Non-pigmented ciliary epithelial cell (primary cell): ENCODE measurements at regions not wholly inside any gene's neighbourhood (a gene's known extent, or its start where the extent isn't known, plus 50 kb on each side); places are given as distances from the start of the nearest gene placed in this dataset.
A peak's percentile ranks its signal among the peaks of the same experiment; 100 is the strongest.
"Not testable (repeated sequence)": the region's sequence is repeated elsewhere in the genome, so short reads cannot be mapped to it uniquely, and the experiment has no call there.

Experiments
- DNase-seq: peaks from one replicate; pipeline ENCODE4 v3.0.0-alpha.2; 2010; ENCODE audit warnings: low read depth

DNA sequence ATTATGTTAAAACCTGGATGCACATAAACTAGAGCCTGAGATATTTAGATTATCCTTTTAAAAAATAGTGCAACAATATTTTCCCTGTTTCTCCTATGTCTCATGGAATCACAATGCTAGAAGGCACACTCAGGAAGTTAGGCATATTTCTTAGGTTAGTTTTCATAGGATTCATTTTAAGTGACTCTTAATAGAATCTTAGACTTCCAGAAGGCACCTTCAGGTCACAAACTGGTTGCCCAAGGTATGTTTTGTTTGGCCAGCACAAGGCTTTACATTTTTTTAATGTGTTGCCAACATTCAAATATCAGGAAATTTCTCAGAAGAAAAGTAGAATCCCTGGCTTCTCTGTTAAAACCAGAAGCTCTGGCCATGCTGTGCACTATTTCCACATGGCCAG is 129.3 kb downstream of the LNPK start:
- no peak for DNase-seq

GRCh38 chr2:175872005-175872348 is 130.1 kb downstream of the LNPK start:
- no peak for DNase-seq

- DNase-seq = no peak
These were observed 130.6 kb downstream of the LNPK start for GRCh38 chr2:175871331-175872004.

GRCh38 chr2:175865716-175866115 is 136.4 kb downstream of the LNPK start:
- DNase-seq = no peak

DNA sequence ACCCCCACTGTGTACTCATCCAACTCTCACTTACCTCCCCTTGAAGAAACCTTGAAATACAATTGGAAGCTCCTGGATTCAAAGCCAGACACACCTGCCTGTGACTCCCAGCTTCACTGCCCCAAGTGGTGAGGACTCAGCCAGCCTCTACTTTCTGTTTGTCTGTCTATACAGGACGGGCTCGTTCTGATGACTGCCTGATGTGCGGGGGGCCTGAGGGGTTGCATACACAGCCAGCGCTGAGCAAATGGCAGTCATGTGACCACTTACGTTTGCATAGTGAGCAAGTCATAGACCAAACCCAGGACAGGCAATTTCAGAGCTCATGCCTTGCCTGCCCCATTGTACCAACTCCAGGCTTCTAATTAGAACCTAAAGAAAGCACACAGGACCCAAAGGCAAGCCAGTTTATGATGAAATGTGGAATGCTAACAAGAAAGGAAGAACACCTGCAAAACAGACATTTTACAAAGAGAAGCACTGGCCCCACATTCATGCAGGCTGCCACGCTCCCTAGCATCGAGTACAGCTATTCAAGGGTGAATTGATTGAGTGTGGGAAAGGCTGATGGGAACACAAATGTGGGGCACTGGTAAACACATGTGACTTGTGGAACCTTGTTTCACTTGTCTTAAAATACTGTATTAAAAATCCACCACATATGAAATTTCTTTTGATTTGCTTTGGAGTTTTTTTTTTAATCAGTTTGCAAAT is 137.8 kb downstream of the LNPK start:
- no peak for DNase-seq

GRCh38 chr2:175861958-175862357 is 140.1 kb downstream of the LNPK start:
- DNase-seq = no peak

DNA sequence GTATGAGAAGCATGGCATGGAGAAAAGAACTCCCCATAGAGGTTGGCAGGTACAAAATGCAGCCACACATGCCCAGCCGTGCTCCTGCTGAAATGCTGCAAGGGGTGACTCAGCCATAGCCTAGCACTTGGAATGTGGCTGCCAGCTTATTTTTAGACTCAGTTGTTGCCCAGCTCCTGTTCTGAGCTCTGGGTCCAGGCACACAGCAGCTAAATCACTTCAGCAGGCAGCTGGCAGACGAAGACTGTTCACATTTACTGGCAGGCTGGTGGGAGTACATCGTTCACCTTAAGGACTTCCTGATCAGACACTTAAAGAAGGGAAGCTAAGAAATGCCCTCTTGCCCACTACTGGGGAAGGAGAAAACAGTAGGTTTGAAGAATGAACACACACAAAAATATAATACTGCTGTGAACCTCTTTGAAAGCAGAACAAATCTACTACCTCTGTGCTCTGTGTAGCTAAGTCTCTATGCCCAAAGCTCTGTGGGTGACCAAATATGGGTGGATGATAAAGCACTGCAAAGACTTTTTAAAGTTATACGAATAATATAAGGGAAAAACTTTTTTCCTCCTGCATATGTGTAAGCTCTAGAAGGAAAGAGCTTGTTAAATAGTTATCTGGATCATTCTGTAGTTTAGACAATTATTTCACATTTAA is 146.1 kb downstream of the LNPK start:
- DNase-seq = no peak

DNA sequence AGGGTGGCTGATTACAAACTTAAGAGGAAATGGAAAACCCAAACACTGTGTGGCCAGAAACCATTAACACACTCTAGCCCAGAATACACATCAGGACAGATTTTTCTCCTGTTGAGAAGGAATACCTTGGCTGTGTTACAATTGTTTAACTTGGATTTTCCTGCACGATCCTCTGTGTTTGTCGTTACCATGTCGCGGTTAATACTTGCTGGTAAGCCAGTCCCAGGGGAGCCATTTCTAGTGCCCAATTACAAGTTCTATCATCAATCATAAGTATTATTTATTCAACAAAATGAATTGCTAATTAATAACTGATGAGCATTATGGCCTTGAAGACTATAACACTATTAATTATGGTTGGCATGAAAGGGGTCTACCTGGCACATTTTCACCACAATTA is 146.8 kb downstream of the LNPK start:
- DNase-seq = no peak

GRCh38 chr2:175854665-175855064 is 147.4 kb downstream of the LNPK start:
- no peak for DNase-seq

DNA sequence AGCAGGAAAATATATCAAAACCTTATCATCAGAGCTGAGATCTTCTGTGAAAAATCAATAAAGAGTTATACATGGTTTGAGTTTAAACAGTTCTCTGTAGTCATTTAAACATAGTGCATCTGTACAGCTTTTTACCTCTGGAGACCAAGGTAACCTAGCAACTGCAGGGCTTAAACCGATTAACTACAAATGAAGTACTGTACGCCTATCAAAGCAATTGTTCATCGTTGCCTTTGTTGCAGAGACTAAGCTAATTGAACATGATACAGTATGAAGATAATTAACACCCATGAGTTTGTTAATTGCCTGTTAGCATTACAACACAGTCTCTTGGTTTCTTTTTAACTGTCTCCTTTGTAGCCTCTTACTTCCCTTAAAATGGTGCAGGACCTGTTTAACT is 147.9 kb downstream of the LNPK start:
- no peak for DNase-seq

- DNase-seq = no peak
These were observed 148.5 kb downstream of the LNPK start for GRCh38 chr2:175853616-175853890.

DNA sequence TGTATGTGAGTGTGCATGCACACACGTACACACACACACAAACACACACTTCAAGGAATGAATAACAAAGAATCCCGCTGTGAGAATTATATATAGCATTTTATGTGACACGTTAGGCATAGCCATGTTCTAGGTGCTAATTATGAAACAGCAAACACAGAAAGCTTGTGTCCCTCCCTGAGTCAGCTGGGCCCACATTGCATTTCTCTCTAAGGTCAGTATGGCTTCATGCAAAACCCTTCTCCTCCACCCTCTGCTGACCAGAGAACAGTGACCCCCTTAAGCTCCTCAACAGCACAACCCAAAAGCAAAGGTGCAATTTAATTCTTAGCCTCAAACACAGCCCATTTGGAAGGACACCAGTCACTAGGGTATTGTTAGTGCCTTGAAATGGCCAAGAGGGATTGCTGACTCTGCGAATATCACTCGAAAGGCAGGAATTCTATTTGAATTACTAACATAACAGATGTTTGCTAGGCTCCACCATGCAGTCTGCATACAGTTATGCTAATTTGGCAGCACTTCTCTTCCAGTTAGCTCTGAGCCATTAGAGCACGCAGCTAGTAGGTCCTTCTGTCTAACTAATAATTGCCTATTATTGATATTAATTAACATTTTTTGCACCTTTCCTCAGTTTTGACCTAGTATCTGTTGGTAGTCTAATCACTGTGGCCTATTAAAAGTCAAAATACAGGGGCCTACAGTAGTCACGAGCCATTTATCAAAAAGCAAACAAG is 149.0 kb downstream of the LNPK start:
- no peak for DNase-seq

- no peak for DNase-seq
These were observed 154.9 kb downstream of the LNPK start for GRCh38 chr2:175847128-175847527.

- peak; percentile 71 for DNase-seq
These were observed 157.9 kb downstream of the LNPK start for GRCh38 chr2:175844169-175844568.

- DNase-seq = no peak
These were observed 158.4 kb downstream of the LNPK start for GRCh38 chr2:175843625-175844024.

DNA sequence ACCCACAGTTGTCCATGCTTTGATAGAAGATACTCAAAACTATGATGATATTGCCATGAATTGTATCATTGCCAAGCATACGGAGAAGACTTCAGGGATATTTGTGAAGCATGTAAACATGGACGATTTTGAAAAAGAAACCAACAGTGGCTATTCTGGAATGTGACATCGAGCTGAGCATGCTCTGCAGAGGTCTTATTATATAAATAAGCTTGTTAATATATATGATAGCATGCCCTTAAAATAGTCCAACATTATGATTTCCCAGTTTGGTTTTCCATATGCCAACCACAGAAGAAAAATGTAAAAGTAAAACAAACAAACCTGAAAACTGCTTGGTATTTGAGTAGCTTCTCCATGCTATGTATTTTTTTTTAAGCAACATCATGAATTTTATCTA is 159.1 kb downstream of the LNPK start:
- no peak for DNase-seq

GRCh38 chr2:175840765-175841164 is 161.3 kb downstream of the LNPK start:
- DNase-seq = not testable (repeated sequence)

GRCh38 chr2:175840256-175840655 is 161.8 kb downstream of the LNPK start:
- no peak for DNase-seq

DNA sequence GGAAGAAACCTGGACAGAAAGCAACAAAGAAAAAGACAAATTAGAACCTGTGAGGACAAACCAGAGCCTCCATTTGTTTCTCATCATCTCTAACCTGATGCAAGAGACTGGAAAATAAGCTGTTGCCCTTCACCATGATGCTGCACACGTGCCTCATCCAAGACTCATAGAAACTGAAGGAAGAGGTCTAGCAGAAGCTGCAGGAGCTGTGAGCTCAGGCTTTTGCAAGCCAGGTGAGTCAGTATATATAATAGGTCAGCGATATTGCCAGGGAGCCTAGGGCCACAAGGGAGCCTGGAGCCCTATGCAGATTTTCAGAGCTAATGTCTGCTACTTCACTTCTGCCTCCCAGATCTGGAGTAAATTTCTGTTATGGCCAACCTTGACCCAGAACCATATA is 163.1 kb downstream of the LNPK start:
- no peak for DNase-seq

DNA sequence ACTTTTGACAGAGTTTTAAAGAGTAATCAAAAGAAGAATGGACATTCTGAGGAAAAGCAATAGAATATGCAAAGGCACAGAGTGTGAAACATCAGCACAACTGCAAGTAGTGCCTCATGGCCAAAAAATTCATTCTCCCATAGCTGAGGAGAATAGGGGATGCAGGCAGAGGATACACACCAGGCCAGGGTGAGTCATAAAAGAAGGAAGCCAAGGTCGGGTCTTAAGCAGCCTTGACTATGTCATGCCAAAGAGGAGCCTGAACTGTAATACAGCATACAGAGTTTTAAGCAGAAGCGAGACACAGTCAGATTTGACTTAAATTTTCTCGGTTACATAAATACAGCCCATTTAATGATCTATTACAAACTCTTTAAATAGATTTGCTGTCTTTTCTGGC is 165.0 kb downstream of the LNPK start:
- DNase-seq = peak; percentile 87

DNA sequence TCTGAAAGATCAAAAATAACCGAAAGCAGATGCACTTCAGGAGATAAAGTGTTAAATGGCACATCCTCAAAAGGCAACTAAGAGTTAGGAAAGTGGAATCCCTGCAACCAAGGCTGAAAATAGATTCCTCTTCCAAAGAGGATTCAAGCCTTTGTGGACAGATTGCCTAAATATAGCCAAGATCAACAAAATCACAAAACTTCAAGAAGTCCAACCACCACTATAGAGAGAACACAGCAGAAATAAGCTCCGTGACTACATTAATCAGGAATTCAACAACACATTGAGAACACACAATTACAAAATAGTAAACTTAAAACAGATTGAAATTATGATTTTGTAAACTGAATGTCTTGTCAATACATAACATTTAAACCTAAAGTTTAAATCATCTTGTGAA is 165.7 kb downstream of the LNPK start:
- no peak for DNase-seq

- no peak for DNase-seq
These were observed 167.6 kb downstream of the LNPK start for GRCh38 chr2:175834477-175834876.

GRCh38 chr2:175832866-175833265 is 169.2 kb downstream of the LNPK start:
- DNase-seq = no peak
